Tibial nerve (tissue), 3 donors: ENCODE measurements at regions not wholly inside any gene's neighbourhood (a gene's known extent, or its start where the extent isn't known, plus 50 kb on each side); places are given as distances from the start of the nearest gene placed in this dataset.

Experiments
- POLR2A ChIP-seq, 2 donors: fragments of 450-650 bp; IDR thresholded peaks; one replicate each; pipeline ENCODE4 v1.6.1; 2017; ENCODE audit warnings: antibody characterized with exemption in 2 of 2, mild to moderate bottlenecking in 2 of 2, moderate library complexity in 2 of 2
- TF ChIP-seq, protein P1 (sequence below), 5 experiments: fragments of 200-600 bp in 3 of 5; fragments of 450-650 bp in 2 of 5; sonication (generic) in 3 of 5; IDR thresholded peaks; one replicate each; pipeline ENCODE4 v1.5.1; 2016 to 2019; ENCODE audit warnings: antibody characterized with exemption in 5 of 5, mild to moderate bottlenecking in 3 of 5, moderate library complexity in 2 of 5

DNA sequence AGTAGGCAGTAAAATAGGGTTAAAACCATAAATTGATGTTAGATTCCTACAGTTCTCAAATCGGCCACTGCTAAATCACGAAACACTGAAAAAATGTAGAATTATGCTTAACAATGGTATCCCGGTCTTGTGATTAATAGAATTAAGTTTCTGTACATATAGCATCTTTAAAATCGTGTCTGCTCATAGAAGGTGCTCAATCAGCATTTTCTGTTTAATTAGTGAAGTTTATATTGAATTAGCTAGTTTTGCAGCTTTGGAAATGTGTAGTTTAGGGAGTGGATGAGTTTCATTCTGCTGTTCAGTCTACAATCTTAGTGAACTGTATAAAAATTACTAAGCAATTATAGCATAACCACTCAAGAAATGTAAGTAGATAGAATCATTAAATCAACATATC, 1075.8 kb upstream of the FLRT2 start:
- TF ChIP-seq POLR2A (IDR thresholded peaks at IDR 0.05), result no peak
- TF ChIP-seq, protein P1, sequence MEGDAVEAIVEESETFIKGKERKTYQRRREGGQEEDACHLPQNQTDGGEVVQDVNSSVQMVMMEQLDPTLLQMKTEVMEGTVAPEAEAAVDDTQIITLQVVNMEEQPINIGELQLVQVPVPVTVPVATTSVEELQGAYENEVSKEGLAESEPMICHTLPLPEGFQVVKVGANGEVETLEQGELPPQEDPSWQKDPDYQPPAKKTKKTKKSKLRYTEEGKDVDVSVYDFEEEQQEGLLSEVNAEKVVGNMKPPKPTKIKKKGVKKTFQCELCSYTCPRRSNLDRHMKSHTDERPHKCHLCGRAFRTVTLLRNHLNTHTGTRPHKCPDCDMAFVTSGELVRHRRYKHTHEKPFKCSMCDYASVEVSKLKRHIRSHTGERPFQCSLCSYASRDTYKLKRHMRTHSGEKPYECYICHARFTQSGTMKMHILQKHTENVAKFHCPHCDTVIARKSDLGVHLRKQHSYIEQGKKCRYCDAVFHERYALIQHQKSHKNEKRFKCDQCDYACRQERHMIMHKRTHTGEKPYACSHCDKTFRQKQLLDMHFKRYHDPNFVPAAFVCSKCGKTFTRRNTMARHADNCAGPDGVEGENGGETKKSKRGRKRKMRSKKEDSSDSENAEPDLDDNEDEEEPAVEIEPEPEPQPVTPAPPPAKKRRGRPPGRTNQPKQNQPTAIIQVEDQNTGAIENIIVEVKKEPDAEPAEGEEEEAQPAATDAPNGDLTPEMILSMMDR (IDR thresholded peaks at IDR 0.05), result no peak
